ENCODE measurements at regions not wholly inside any gene's neighbourhood (a gene's known extent, or its start where the extent isn't known, plus 50 kb on each side); places are given as distances from the start of the nearest gene placed in this dataset.

DNA sequence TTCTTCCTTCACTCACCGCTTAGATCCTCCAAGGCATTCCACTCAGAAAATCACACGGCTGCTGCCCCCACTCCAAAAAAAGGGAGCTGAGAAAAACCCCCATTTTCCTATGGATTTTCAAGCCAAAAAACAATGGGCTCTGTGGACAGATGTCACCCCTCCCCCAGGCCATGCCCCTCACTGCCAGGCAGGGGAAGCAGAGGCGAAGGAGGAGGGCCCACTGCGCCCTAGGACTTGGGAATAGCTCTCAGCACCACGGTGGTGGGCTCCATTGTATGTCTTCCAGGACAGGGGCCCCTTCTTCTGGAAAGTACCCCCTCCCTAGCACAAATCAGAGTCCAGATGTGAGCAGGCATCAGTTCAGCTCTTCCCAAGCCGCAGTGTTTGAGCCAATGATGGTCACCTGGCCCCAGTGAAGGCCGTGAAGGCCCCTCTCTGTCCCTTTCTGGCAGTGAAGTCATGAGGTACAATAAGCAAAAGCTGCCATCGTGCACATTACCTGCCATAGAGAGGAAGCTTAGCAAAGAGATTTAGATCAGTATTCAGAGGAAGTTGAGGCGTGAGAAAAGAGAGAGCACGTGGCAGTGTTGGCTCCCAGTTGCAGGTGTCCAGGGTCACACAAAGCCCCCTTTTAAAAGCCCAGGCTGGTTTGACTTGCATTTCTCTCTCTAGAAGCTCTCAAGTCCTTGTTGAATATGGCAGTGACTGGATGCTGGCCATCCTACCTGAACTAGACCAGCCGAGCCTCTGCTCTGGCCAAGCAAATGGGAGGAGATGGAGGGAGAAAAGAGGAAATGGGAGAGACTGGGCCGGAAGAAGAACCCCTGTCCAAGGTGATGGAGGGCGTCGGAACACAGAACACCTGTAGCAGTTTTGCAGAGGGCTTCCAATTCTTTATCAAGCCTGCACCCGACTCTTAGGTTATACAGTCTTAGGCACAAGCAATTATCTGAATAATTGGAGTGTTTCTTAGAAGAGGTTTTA, 149.0 kb downstream of the TOMM20 start (continued):
- TF ChIP-seq RNF219 (CRISPR knock-in tag; IDR thresholded peaks at IDR 0.05) (0 out of 2 replicates have a peak, but pooled peaks have one; percentile 19), SPI1 (IDR thresholded peaks at IDR 0.05; ENCODE audit: borderline replicate concordance, low read depth, low read length) (peak; percentile 69; the same call in 1 of the 2 replicates), ZSCAN32 (CRISPR knock-in tag; IDR thresholded peaks at IDR 0.05) (no peak), NFRKB (IDR thresholded peaks at IDR 0.05; ENCODE audit: low read depth) (no peak)

DNA sequence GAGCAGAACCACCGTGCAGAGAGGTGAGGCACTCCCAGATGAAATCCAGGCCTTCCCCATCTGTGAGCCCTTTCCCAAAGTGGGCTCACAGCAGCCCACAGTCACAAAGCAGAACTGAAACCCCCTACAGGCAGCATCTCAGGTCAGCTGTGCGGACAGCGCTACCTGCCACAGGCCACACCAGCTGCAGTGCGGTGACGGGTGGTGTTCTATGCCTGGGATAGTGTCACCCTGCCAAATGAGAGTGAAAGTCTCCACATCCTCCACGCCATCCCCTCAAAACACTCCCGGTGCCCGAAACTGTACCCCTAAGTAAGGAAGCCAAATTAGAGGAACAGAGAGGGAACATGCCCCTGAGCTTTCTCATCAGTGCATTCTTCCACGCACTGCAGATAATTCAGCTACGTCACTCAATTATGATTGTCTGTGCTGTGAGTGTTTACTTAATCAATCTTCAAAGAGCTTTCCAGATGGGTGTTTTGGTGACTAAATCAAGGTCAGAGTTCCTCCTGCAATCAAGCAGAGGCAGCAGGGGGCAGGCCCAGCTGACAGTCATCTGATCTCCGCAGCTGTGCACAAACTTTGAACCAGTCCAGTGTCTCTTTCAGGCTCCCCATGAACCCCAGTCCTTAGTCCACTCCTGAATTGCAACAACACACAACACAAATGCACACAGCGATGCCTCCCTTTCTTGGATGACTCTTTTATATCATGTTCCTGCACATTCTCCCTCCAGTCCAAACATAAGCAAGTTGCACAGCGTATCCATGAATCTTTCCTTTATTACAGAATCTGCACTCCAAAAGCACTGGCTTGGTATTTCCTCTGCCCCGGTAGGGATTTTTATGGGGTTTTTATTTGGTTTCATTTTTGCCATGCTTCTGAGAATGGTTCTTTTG, 150.0 kb downstream of the TOMM20 start:
- no peaks in the 10 kb centered on the region for H4K20me1 ChIP-seq (replicated peaks; ENCODE audit: control insufficient read depth, insufficient read depth, low read length)
- H3K9ac ChIP-seq (ENCODE audit: insufficient read depth in 1 of 2, low read depth in 2 of 2, low read length in 2 of 2) = peak overlapping the region in 1 of 2 experiments; percentile 33; a peak in 1 of 4 replicates
- H3K27me3 ChIP-seq (ENCODE audit: control insufficient read depth in 2 of 2, insufficient read depth in 2 of 2, low read length in 2 of 2) = no peaks in the 10 kb centered on the region
- DNase-seq (ENCODE audit: extremely low read depth in 1 of 4, low spot score in 3 of 4) = peak; percentile 60 to 84 (median 78)
- H3K4me1 ChIP-seq (replicated peaks in 1 of 2; ENCODE audit: control insufficient read depth in 2 of 2, insufficient read depth in 2 of 2, low read length in 2 of 2) = peaks cover 49 to 85% of the 10 kb centered on the region in 2 experiments
- 0 out of 2 replicates have a peak overlapping the region, but pooled peaks have one; percentile 6 for H3K4me2 ChIP-seq (ENCODE audit: insufficient read depth, low read length)
- no peaks in the 10 kb centered on the region for H3K36me3 ChIP-seq (ENCODE audit: control insufficient read depth, insufficient read depth, low read length)
- ChIA-PET POLR2A (interaction anchor here (0.6 to 1.5 kb wide), 5 partner anchors 9 to 366 kb away, joined by 3 to 7 read pairs (median 3); no protein-coding TSS in a partner anchor), CTCF (ENCODE audit: low intra/inter-chr PET ratio) (no interaction called here)
- ATAC-seq = peak; percentile 16
- FAIRE-seq = peak; percentile 67
- intact Hi-C loops (cut with micrococcal nuclease) (loop anchor here (5.0 kb wide), 3 partner anchors 104 to 481 kb away; no protein-coding TSS in a partner anchor), in situ Hi-C loops (cut with MboI) (no loop called here)
- WGBS (ENCODE audit: insufficient coverage, low coverage, missing lambda C conversion rate) = 43% methylated on average over 14 of the region's 14 CpGs
- H2AFZ ChIP-seq (ENCODE audit: low read depth, low read length) = no peak overlapping the region
- no TSS peak for BruUV-seq (replicated peaks)
- no peaks in the 10 kb centered on the region for H3K79me2 ChIP-seq (ENCODE audit: control insufficient read depth, insufficient read depth, low read length)
- no peaks in the 10 kb centered on the region for H3K9me1 ChIP-seq (ENCODE audit: control insufficient read depth, insufficient read depth, low read length)
- H3K9me3 ChIP-seq (replicated peaks; ENCODE audit: control insufficient read depth, insufficient read depth, low read depth, low read length) = no peaks in the 10 kb centered on the region
- peak overlapping the region; percentile 2; the same call in 1 of the 3 replicates for H3K27ac ChIP-seq (ENCODE audit: extremely low read depth, low read depth, low read length)
- H3K4me3 ChIP-seq = no peak overlapping the region
- TF ChIP-seq RAD21 (CRISPR knock-in tag; conservative IDR thresholded peaks at IDR 0.05 in 1 of 2, IDR thresholded peaks at IDR 0.05 in 1 of 2) (peak; percentile 39 to 57), SMARCE1 (IDR thresholded peaks at IDR 0.05) (peak; percentile 52; the same call in 1 of the 2 replicates), CC2D1A (IDR thresholded peaks at IDR 0.05) (peak; percentile 47; the same call in 1 of the 2 replicates), ZKSCAN1 (IDR thresholded peaks at IDR 0.05; ENCODE audit: low read depth, low read length) (peak; percentile 68; the same call in 1 of the 2 replicates), THRA (IDR thresholded peaks at IDR 0.05) (no peak), ZNF766 (CRISPR knock-in tag; conservative IDR thresholded peaks at IDR 0.05) (0 out of 2 replicates have a peak, but pooled peaks have one; percentile 38), MLLT1 (IDR thresholded peaks at IDR 0.05) (peak in 1 of 2 experiments; percentile 27; a peak in 1 of 4 replicates)

Measured in K562 (cell line).